ENCODE measurements at regions not wholly inside any gene's neighbourhood (a gene's known extent, or its start where the extent isn't known, plus 50 kb on each side); places are given as distances from the start of the nearest gene placed in this dataset.

- no peak for TF ChIP-seq POLR2AphosphoS5 (IDR thresholded peaks at IDR 0.05)
- TF ChIP-seq CTCF (IDR thresholded peaks at IDR 0.05): no peak
- no peak for TF ChIP-seq EP300 (IDR thresholded peaks at IDR 0.05)
- no peak for TF ChIP-seq POLR2A (IDR thresholded peaks at IDR 0.05)
These were observed 234.0 kb upstream of the SP4 start for GRCh38 chr7:21193895-21194294.

All from gastroesophageal sphincter (tissue), 3 donors.